Transverse colon (tissue), 4 donors: ENCODE measurements at regions not wholly inside any gene's neighbourhood (a gene's known extent, or its start where the extent isn't known, plus 50 kb on each side); places are given as distances from the start of the nearest gene placed in this dataset.
A peak's percentile ranks its signal among the peaks of the same experiment; 100 is the strongest.
"Not testable (repeated sequence)": the region's sequence is repeated elsewhere in the genome, so short reads cannot be mapped to it uniquely, and the experiment has no call there.

Experiments used
- DNase-seq: peaks from one replicate; pipeline ENCODE4 v3.0.0-alpha.2; 2019
- H3K27ac ChIP-seq, 4 donors: fragments of 200-600 bp; sonication (generic); 2 replicates each; pipeline ENCODE4 v1.5.1; 2016 to 2018; ENCODE audit warnings: inconsistent platforms in 4 of 4
- H3K27me3 ChIP-seq: fragments of 200-600 bp; sonication (generic); 2 replicates; pipeline ENCODE4 v1.5.1; 2017; ENCODE audit warnings: inconsistent platforms
- H3K36me3 ChIP-seq, 4 donors: fragments of 200-600 bp; sonication (generic); 2 replicates each; pipeline ENCODE4 v1.5.1; 2017 to 2019; ENCODE audit warnings: inconsistent platforms in 4 of 4
- H3K4me1 ChIP-seq, 4 donors: fragments of 200-600 bp; sonication (generic); 2 replicates each; pipeline ENCODE4 v1.5.1; 2017 to 2020; ENCODE audit warnings: inconsistent platforms in 4 of 4
- H3K4me3 ChIP-seq, 4 donors: fragments of 200-600 bp; sonication (generic); 1 replicate in 1 of 4; 2 replicates in 3 of 4; pipeline versions ENCODE4 v1.5.1 to v1.6.1; 2017 to 2019; ENCODE audit warnings: inconsistent platforms in 4 of 4
- H3K9me3 ChIP-seq, 2 donors: fragments of 200-600 bp; sonication (generic); 2 replicates each; pipeline ENCODE4 v1.5.1; 2017 to 2019; ENCODE audit warnings: inconsistent platforms in 2 of 2
- EP300 ChIP-seq: sonication (generic); formaldehyde crosslinking; IDR thresholded peaks from one replicate; pipeline ENCODE4 v1.6.1; 2017; ENCODE audit warnings: antibody characterized with exemption, low read depth
- POLR2A ChIP-seq: fragments of 450-650 bp; IDR thresholded peaks from one replicate; pipeline ENCODE4 v1.6.1; 2016; ENCODE audit warnings: antibody characterized with exemption, mild to moderate bottlenecking, moderate library complexity
- POLR2AphosphoS5 ChIP-seq, 3 donors: sonication (generic); formaldehyde crosslinking; IDR thresholded peaks; one replicate each; pipeline ENCODE4 v1.6.1; 2016; ENCODE audit warnings: antibody characterized with exemption in 3 of 3
- WGBS, 2 donors: methylation state at CpG; one replicate each; pipeline ENCODE4 v1.1.5; 2018; ENCODE audit warnings: low coverage in 1 of 2; 5-methylcytosine and 5-hydroxymethylcytosine counted together
- in situ Hi-C, 4 donors: fragments of 200-750 bp; cut with MboI; loops; one replicate each; pipeline versions ENCODE4 v1.15.0 to v1.15.1; 2017; ENCODE audit warnings: low sequenced_read_pairs in 3 of 4, low pct_ligation_motif_present in 1 of 4, low pct_unique_long_range_greater_than_20kb in 1 of 4
- intact Hi-C: fragments of 100-400 bp; cut with DNase I; formaldehyde crosslinking; loops from one replicate; pipeline ENCODE4 v1.15.1; 2023; ENCODE audit warnings: low total_unique reads
- TF ChIP-seq, protein P1 (sequence below), 5 experiments: fragments of 200-600 bp in 3 of 5; fragments of 450-650 bp in 2 of 5; sonication (generic) in 3 of 5; IDR thresholded peaks; 1 replicate in 2 of 5; 2 replicates in 3 of 5; pipeline ENCODE4 v1.5.1; 2016 to 2017; ENCODE audit warnings: antibody characterized with exemption in 5 of 5, inconsistent platforms in 3 of 5, mild to moderate bottlenecking in 2 of 5, moderate library complexity in 1 of 5

DNA sequence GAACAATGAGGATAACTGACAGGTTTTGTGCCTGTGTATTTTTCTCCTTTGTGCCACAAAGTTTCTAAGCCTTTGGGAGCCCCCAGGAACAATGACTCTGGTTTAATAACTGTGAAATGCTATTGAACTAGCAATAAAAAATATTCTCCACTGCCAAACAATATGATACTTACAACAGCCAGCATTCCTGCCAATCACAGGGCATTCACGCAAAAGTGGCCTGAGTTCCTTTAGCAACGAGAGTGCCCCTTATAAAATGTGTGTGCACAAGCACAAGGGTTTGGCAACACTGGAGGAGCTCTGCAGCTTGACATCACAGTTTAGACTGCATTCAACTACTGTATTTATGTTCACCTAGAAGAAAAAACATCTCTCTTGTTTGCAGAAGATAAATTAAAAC lies 412.9 kb upstream of the NFE2L3 start:
- no peaks in the 10 kb centered on the region for H3K9me3 ChIP-seq
- H3K4me1 ChIP-seq, result no peaks in the 10 kb centered on the region
- TF ChIP-seq, protein P1, sequence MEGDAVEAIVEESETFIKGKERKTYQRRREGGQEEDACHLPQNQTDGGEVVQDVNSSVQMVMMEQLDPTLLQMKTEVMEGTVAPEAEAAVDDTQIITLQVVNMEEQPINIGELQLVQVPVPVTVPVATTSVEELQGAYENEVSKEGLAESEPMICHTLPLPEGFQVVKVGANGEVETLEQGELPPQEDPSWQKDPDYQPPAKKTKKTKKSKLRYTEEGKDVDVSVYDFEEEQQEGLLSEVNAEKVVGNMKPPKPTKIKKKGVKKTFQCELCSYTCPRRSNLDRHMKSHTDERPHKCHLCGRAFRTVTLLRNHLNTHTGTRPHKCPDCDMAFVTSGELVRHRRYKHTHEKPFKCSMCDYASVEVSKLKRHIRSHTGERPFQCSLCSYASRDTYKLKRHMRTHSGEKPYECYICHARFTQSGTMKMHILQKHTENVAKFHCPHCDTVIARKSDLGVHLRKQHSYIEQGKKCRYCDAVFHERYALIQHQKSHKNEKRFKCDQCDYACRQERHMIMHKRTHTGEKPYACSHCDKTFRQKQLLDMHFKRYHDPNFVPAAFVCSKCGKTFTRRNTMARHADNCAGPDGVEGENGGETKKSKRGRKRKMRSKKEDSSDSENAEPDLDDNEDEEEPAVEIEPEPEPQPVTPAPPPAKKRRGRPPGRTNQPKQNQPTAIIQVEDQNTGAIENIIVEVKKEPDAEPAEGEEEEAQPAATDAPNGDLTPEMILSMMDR (IDR thresholded peaks at IDR 0.05), result no peak
- TF ChIP-seq EP300, result no peak
- in situ Hi-C loops (no loop called here), intact Hi-C loops (no loop called here)
- H3K4me3 ChIP-seq, result no peak overlapping the region
- no peaks in the 10 kb centered on the region for H3K36me3 ChIP-seq
- no peak overlapping the region for H3K27ac ChIP-seq
- no peak for DNase-seq
- H3K27me3 ChIP-seq, result no peaks in the 10 kb centered on the region
- 35% methylated on average over 2 of the region's 2 CpGs; no CpG with 5 or more reads in 1 of the 2 donors for WGBS, 2 donors

DNA sequence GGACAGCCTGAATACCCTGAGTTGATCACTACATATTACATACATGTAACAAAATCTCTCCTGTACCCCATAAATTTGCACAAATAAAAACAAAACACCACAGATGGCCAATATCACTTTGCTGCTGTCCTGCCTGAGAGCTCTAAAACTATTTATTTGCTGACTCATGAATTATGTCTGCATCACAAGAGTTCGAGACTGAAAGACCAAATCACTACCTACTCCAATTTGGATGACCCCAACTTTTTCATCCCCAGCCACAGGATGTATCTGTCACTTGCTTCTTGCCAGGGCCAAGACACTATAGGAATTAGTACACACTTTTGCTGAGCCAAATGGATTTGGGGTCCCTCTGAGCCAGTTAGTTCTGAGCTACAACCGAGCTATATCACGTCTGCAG lies 409.7 kb upstream of the NFE2L3 start:
- no peaks in the 10 kb centered on the region for H3K4me1 ChIP-seq
- in situ Hi-C loops (no loop called here), intact Hi-C loops (no loop called here)
- H3K9me3 ChIP-seq, result no peaks in the 10 kb centered on the region
- no peak overlapping the region for H3K27ac ChIP-seq
- TF ChIP-seq POLR2A (no peak), POLR2AphosphoS5 (IDR thresholded peaks at IDR 0.05) (no peak), EP300 (no peak)
- TF ChIP-seq, protein P1 (IDR thresholded peaks at IDR 0.05), result no peak
- WGBS, 2 donors, result 81 to 100% methylated on average over 1 to 3 of the region's 3 CpGs
- DNase-seq, result no peak
- H3K4me3 ChIP-seq, result no peak overlapping the region
- H3K36me3 ChIP-seq, result no peaks in the 10 kb centered on the region
- H3K27me3 ChIP-seq, result no peaks in the 10 kb centered on the region

DNA sequence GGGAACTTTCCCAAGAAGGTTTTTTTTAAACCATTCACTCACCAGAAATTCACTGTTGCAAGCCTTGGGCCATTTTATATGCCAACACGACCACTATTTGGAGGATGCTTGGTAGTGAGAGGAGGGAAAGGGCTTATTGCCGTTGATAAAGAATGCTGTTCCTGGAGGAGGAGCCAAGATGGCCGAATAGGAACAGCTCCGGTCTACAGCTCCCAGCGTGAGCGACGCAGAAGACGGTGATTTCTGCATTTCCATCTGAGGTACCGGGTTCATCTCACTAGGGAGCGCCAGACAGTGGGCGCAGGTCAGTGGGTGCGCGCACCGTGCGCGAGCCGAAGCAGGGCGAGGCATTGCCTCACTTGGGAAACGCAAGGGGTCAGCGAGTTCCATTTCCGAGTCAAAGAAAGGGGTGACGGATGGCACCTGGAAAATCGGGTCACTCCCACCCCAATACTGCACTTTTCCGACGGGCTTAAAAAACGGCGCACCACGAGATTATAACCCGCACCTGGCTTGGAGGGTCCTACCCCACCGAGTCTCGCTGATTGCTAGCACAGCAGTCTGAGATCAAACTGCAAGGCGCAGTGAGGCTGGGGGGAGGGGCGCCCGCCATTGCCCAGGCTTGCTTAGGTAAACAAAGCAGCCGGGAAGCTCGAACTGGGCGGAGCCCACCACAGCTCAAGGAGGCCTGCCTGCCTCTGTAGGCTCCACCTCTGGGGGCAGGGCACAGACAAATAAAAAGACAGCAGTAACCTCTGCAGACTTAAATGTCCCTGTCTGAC lies 408.1 kb upstream of the NFE2L3 start:
- H3K4me3 ChIP-seq, DNase-seq, H3K27ac ChIP-seq, intact Hi-C loops, H3K27me3 ChIP-seq, H3K9me3 ChIP-seq, H3K36me3 ChIP-seq, in situ Hi-C loops, H3K4me1 ChIP-seq: not testable (repeated sequence)
- 60 to 89% methylated on average over 1 to 34 of the region's 37 CpGs for WGBS, 2 donors

DNA sequence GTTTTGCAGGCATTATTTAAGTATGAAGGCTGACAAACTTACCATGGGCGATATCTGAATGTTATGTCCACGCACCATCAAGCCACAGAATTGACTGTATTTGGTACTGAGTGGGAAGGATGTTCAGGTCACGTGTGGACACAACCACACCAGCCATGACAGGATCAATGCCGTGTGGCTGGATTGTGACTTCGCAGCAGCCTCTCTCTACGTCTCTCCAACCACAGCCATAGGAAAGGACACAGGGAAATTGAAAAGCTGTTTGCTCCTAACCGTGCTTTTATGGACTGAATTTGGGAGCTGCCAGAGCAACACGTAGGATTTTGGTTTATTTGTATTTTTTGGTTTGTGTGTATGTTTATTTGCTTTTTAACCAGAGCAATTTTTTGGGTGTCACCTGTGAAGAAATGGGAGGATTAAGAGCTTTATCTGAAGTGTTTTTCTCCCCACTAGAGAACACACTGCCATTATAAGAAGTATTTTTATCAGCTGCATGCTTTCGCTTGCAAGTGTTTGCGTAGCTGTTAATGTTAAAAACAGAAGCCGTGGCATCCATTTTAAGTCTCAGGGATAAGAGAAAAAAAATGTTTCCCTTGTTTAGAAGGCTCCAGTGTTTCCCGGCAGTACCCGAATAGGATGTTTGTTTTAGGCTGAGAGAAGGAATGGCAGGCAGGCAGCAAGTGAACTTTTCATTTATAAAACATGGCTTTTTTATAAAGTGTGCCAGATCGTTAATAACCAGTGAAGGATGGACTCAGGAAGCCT lies 401.1 kb upstream of the NFE2L3 start:
- Histone ChIP-seq H3K36me3 (no peaks in the 10 kb centered on the region), H3K4me3 (no peak overlapping the region), H3K9me3 (no peaks in the 10 kb centered on the region), H3K27me3 (no peaks in the 10 kb centered on the region), H3K27ac (peak overlapping the region; percentile 51 to 84 (median 76)), H3K4me1 (peaks cover 0 to 15% (median 8%) of the 10 kb centered on the region in 4 donors)
- intact Hi-C loops, result loop anchor here (5.0 to 10.0 kb wide), 2 partner anchors 86 to 96 kb away; no protein-coding TSS in a partner anchor
- peak; percentile 24 to 47 (median 33) for TF ChIP-seq POLR2AphosphoS5 (IDR thresholded peaks at IDR 0.05)
- no peak for TF ChIP-seq EP300
- in situ Hi-C loops, result no loop called here
- DNase-seq, result no peak
- whole genome bisulfite sequencing, 2 donors, result 62 to 63% methylated on average over 10 to 14 of the region's 14 CpGs

DNA sequence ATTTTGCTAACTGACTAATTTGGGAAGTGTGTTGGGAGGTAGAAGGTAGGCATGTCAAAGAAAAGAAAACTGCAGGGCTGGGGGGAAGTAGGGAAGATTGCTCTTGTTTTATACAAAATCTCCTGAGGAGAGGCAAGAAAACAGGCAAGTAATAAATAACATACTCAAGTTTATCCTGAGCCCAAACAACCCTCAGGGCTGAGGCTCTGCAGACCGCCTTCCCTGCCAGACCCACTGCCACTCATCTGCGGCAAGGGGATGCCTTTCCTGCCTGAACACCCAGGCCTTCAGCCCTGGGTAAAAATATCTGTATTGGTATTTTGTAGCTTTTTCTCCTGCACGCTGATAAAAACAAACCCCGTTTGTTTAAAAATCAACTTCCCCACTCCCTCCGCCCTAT lies 399.8 kb upstream of the NFE2L3 start:
- Histone ChIP-seq H3K27me3 (no peaks in the 10 kb centered on the region), H3K36me3 (no peaks in the 10 kb centered on the region), H3K4me1 (peaks cover 0 to 22% (median 8%) of the 10 kb centered on the region in 4 donors), H3K27ac (peak overlapping the region; percentile 51 to 84 (median 76)), H3K9me3 (no peaks in the 10 kb centered on the region), H3K4me3 (no peak overlapping the region)
- in situ Hi-C loops (no loop called here), intact Hi-C loops (loop anchor here (5.0 to 10.0 kb wide), 2 partner anchors 87 to 95 kb away; no protein-coding TSS in a partner anchor)
- DNase-seq, result no peak
- no peak for TF ChIP-seq POLR2A
- TF ChIP-seq, protein P1 (IDR thresholded peaks at IDR 0.05), result no peak
- TF ChIP-seq POLR2AphosphoS5 (IDR thresholded peaks at IDR 0.05), result peak in 1 of 3 donors; percentile 10
- TF ChIP-seq EP300, result no peak
- 61 to 75% methylated on average over 3 to 5 of the region's 5 CpGs for WGBS, 2 donors
